HG03175 (cell line): ENCODE measurements at regions not wholly inside any gene's neighbourhood (a gene's known extent, or its start where the extent isn't known, plus 50 kb on each side); places are given as distances from the start of the nearest gene placed in this dataset.

Experiments used
- ATAC-seq: cut with Tn5 transposase; IDR thresholded peaks from one replicate; pipeline ENCODE4 v1.9.1; 2021; ENCODE audit warnings: mild to moderate bottlenecking, moderate library complexity; ENCODE audit not compliant: unreplicated experiment

DNA sequence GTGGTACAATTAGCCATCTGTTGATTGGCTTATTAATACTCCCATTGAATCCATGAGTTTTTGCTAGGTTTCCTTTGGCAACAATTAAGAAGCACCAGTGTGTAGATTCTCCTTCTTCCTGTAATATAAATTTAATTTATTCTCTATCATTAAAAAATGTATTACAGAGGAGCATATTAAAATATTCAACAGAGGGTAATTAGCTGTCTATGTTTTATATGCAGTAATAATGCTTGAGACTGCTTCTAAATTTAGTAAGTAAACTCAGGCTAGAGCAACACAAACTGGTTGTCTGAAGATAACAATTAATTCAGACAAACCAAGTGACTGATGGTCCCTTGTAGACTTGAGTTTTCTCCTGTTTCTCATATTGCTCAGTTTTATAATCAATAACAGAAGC, 192.4 kb downstream of the FAT4 start:
- no peak for ATAC-seq

DNA sequence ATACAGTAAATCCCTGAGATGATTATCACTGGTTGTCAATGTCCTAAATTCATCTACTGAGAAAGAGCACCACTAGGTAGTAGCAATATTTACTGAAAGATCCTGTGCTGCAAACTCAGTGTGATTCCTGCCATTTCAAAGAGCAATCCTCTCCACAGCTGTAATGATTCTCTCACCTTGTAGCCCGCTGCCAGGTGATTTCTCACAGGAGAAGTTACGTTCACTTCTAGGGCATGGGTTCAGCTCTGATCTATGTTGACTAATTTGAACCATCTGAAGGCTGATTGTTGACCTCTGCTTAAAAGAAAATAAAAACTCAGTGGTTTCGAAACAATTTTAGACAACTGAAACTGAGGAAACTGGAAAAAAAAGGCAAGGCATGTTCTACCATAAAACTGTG, 197.0 kb downstream of the FAT4 start:
- ATAC-seq = no peak

DNA sequence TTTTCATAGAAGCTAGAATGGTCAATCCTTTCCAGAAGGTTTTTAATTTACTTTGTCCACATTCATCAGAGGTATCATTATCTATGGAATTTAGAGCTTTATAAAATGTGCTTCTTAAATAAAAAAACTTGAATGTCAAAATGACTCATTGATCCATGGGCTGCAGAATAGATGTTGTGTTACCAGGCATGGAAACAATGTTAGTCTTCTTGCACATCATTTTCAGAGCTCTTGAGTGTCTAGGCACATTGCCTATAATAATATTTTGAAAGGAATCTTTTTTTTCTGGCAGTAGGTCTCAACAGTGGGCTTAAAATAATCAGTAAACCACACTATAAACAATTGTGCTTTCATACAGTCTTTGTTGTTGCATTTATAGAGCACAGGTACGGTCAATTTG, 200.3 kb downstream of the FAT4 start:
- ATAC-seq = no peak

- no peak for ATAC-seq
These were observed 203.1 kb downstream of the FAT4 start for GRCh38 chr4:125517831-125518230.

DNA sequence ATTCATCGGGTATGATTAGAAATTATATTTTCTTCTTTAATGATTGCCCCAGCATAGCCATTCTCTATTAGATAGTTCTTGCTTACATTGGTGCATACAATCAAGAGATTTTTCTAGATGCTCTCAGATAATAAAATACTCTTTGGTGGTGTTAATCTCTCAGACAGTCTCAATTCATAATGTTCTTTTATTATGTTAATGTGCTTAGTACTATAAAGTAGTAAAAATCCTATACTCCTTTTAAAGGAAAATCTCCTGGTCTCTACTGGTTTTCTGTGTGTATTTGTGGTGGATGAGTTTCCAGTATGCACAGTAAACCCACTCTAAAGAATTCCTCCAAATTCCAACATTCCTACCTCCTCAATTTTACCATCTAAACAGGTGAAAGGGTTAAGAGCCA, 203.5 kb downstream of the FAT4 start:
- ATAC-seq = no peak

- no peak for ATAC-seq
These were observed 204.8 kb downstream of the FAT4 start for GRCh38 chr4:125519371-125520146.

DNA sequence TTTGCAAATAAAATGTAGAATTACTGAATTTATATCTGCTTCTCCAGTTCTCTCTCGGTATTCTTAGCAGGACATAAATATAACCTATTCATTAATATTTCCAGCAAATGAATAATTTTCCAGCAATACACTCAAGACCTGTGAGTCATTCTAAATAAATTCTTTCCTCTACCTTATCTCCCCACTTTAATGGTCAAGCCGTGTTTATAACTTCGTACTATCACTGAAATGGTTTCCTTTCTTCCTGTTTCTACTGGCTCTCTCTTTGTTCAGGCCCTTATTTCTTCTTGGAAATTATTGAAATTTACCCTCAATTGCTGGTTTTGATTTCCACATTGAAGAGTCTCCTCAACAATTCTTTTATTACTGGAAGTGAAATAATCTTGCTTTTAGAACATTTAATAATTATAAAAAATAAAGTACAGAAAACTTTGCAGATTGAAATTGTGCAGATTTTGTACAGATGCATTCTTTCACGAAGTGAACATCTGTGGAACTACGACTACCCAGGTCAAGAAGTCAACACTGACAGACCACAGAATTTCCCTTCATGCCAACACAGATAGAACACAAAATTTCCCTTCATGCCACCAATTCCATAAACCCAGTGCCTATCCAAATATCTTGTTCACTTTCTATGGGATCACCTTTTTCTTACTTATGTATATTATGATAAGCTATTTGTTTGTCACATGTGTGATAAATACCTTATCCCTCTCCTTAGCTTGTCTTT, 205.7 kb downstream of the FAT4 start:
- ATAC-seq = no peak

- ATAC-seq = no peak
These were observed 207.8 kb downstream of the FAT4 start for GRCh38 chr4:125522588-125522987.

GRCh38 chr4:125522992-125523391, 208.2 kb downstream of the FAT4 start:
- no peak for ATAC-seq

- no peak for ATAC-seq
These were observed 211.7 kb downstream of the FAT4 start for GRCh38 chr4:125526420-125526819.

GRCh38 chr4:125527681-125528080, 212.9 kb downstream of the FAT4 start:
- ATAC-seq = no peak

GRCh38 chr4:125529071-125529470, 214.3 kb downstream of the FAT4 start:
- no peak for ATAC-seq

DNA sequence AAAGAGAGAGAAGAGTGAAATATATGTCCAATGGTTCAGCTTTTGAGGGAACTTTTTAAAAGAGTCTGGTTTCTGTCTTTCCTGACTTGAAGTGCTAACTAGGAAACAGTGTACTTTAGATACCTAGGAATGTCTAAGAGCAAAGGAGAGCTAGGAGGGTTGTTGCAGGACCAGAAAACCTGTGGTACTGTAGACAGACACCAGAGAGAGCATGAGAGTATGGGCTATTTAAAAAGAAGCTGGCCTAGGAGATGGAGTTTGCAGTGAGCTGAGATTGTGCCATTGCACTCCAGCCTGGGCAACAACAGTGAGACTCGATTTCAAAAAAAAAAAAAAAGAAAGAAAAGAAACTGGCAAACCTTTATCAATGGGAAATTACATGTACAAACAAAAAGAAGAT, 223.9 kb downstream of the FAT4 start:
- no peak for ATAC-seq

DNA sequence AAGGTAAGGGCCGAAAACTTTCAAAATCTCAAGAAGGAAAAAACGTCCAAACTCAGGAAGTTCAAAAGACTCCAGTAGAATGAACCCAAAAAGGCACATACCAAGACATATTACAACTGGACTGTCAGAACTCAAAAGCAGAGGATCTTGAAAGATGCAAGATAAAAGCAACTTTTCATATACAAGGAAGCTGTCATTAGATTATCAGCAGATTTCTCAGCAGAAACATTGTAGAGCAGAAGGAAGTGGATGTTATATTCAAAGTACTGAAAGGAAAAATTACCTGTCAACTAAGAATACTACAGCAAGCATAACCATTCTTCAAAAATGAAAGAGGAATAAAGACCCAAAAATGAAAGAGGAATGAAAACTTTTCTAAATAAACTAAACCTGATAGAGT, 224.9 kb downstream of the FAT4 start:
- no peak for ATAC-seq

GRCh38 chr4:125541836-125542385, 227.2 kb downstream of the FAT4 start:
- ATAC-seq = no peak

- ATAC-seq = no peak
These were observed 231.5 kb downstream of the FAT4 start for GRCh38 chr4:125546272-125546671.

- no peak for ATAC-seq
These were observed 233.1 kb downstream of the FAT4 start for GRCh38 chr4:125547836-125548235.

- ATAC-seq = no peak
These were observed 236.0 kb downstream of the FAT4 start for GRCh38 chr4:125550769-125551168.

GRCh38 chr4:125551466-125551865, 236.7 kb downstream of the FAT4 start:
- no peak for ATAC-seq

DNA sequence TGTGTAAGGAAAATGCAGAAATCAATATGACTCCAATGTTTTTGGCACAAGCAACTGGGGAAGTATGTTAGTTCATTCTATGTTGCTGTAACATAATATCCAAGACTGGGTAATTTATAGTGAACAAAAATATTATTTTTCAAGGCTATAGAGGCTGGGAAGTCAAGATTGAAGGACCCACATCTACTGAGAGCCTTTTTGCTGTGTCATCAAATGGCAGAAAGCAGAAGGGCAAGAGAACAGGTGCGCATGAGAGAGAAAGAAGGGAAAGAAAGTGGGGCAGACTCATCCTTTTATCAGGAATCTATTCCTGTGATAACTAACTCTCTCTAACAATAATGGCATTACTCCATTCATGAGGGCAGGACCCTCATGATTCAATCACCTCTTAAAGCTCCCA, 237.2 kb downstream of the FAT4 start:
- ATAC-seq = no peak

GRCh38 chr4:125572601-125573000, 257.8 kb downstream of the FAT4 start:
- ATAC-seq = no peak

DNA sequence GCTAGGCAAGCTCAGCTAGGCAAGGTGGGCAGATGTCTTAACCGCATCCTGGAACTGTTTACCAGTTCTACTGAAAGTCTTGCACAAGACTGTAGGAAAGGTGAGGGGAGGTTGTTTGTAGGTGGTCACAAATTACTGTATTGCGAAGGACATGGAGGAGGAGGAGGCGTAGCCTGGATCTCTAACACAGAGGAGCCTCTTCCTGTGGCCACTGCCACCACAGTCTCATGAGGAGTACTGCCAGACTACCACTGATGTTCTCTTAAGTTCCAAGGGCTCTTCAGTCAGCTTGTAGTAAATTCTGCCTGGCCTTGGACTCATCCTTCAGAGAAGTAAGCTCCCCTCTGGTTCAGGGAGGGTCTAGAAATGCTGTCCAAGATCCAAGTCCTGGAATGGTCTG, 258.6 kb downstream of the FAT4 start:
- ATAC-seq = no peak
